ENCODE measurements at regions not wholly inside any gene's neighbourhood (a gene's known extent, or its start where the extent isn't known, plus 50 kb on each side); places are given as distances from the start of the nearest gene placed in this dataset.

- intact Hi-C loops (cut with DNase I) = no loop called here
- no peak overlapping the region for H3K27ac ChIP-seq
- H3K4me3 ChIP-seq (replicated peaks in 1 of 3) = no peak overlapping the region
- TF ChIP-seq POLR2A (IDR thresholded peaks at IDR 0.05) (no peak), CTCF (IDR thresholded peaks at IDR 0.05) (no peak)
- no peaks in the 10 kb centered on the region for H3K27me3 ChIP-seq
- no peaks in the 10 kb centered on the region for H3K4me1 ChIP-seq
- 57 to 69% methylated on average over 1 of the region's 1 CpG for WGBS, 2 donors
- H3K36me3 ChIP-seq = no peaks in the 10 kb centered on the region
- no peak for DNase-seq
- no peaks in the 10 kb centered on the region for H3K9me3 ChIP-seq
Observed at GRCh38 chr6:23111984-23112383, 542.6 kb downstream of the HDGFL1 start.

- 70 to 71% methylated on average over 6 of the region's 6 CpGs for WGBS, 2 donors
- intact Hi-C loops (cut with DNase I) = no loop called here
- no peak overlapping the region for H3K4me3 ChIP-seq (replicated peaks in 1 of 3)
- TF ChIP-seq POLR2A (IDR thresholded peaks at IDR 0.05) (no peak), CTCF (IDR thresholded peaks at IDR 0.05) (no peak)
- no peaks in the 10 kb centered on the region for H3K9me3 ChIP-seq
- H3K36me3 ChIP-seq = no peaks in the 10 kb centered on the region
- no peaks in the 10 kb centered on the region for H3K27me3 ChIP-seq
- no peak overlapping the region for H3K27ac ChIP-seq
- H3K4me1 ChIP-seq = no peaks in the 10 kb centered on the region
- no peak for DNase-seq
Observed at GRCh38 chr6:23114812-23115504, 545.6 kb downstream of the HDGFL1 start.

GRCh38 chr6:23137611-23138010, 568.2 kb downstream of the HDGFL1 start:
- Histone ChIP-seq H3K4me1 (no peaks in the 10 kb centered on the region), H3K4me3 (replicated peaks in 1 of 3) (no peak overlapping the region), H3K36me3 (no peaks in the 10 kb centered on the region), H3K27ac (no peak overlapping the region), H3K27me3 (no peaks in the 10 kb centered on the region), H3K9me3 (no peaks in the 10 kb centered on the region)
- TF ChIP-seq CTCF (IDR thresholded peaks at IDR 0.05) (no peak), POLR2A (IDR thresholded peaks at IDR 0.05) (no peak)
- intact Hi-C loops (cut with DNase I) = no loop called here
- 56 to 64% methylated on average over 1 of the region's 1 CpG for WGBS, 2 donors
- DNase-seq = no peak

DNA sequence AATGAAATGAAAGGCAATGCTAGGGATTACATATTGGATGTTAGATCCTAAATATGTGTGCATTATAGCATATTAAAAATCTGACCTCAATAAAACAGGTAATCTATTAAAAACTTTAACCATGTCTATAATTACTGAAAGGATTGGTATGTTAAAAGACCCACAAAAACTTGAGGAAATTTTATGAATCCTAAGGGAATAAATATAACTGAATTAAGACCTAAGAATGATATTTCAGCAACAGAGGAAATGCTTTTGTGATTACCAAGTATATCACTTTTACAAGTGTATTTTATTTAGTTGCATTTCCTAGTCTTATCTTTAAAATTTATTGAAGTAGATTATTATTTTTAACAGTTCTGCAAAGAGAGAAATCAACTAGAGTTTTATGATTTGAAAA, 571.5 kb downstream of the HDGFL1 start:
- intact Hi-C loops (cut with DNase I) = no loop called here
- Histone ChIP-seq H3K4me1 (no peaks in the 10 kb centered on the region), H3K36me3 (no peaks in the 10 kb centered on the region), H3K27me3 (no peaks in the 10 kb centered on the region), H3K4me3 (replicated peaks in 1 of 3) (no peak overlapping the region), H3K27ac (no peak overlapping the region), H3K9me3 (no peaks in the 10 kb centered on the region)
- TF ChIP-seq POLR2A (IDR thresholded peaks at IDR 0.05) (no peak), CTCF (IDR thresholded peaks at IDR 0.05) (no peak)
- no peak for DNase-seq

GRCh38 chr6:23145781-23146180, 576.4 kb downstream of the HDGFL1 start:
- WGBS, 2 donors = 81 to 91% methylated on average over 2 of the region's 2 CpGs
- DNase-seq = no peak
- TF ChIP-seq POLR2A (IDR thresholded peaks at IDR 0.05) = no peak
- no peak for TF ChIP-seq CTCF (IDR thresholded peaks at IDR 0.05)
- Histone ChIP-seq H3K4me3 (replicated peaks in 1 of 3) (no peak overlapping the region), H3K9me3 (no peaks in the 10 kb centered on the region), H3K36me3 (no peaks in the 10 kb centered on the region), H3K27ac (no peak overlapping the region), H3K27me3 (no peaks in the 10 kb centered on the region), H3K4me1 (no peaks in the 10 kb centered on the region)
- intact Hi-C loops (cut with DNase I) = no loop called here

All from thyroid gland (tissue), 4 donors.